ENCODE measurements at regions not wholly inside any gene's neighbourhood (a gene's known extent, or its start where the extent isn't known, plus 50 kb on each side); places are given as distances from the start of the nearest gene placed in this dataset.

DNA sequence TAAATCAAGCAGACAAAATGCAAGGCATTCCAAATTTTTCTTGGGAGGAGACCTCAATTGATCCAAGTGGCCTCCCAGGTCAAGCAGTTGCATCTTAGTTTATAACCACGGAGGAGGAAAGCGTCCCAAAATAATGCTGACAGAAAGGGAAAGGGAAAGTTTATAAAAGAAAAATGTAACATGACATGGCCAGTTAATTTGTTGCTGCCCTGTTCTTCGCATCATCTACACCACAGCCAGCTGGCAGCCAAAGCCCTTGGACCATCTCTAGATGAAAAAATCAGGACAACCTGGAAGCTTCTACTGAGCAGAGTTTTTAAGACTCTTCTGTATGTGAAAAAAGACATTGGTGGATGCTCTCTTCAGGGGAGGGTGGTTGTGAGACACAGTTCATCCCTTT lies 128.8 kb upstream of the FBXL7 start:
- TF ChIP-seq, protein P1, sequence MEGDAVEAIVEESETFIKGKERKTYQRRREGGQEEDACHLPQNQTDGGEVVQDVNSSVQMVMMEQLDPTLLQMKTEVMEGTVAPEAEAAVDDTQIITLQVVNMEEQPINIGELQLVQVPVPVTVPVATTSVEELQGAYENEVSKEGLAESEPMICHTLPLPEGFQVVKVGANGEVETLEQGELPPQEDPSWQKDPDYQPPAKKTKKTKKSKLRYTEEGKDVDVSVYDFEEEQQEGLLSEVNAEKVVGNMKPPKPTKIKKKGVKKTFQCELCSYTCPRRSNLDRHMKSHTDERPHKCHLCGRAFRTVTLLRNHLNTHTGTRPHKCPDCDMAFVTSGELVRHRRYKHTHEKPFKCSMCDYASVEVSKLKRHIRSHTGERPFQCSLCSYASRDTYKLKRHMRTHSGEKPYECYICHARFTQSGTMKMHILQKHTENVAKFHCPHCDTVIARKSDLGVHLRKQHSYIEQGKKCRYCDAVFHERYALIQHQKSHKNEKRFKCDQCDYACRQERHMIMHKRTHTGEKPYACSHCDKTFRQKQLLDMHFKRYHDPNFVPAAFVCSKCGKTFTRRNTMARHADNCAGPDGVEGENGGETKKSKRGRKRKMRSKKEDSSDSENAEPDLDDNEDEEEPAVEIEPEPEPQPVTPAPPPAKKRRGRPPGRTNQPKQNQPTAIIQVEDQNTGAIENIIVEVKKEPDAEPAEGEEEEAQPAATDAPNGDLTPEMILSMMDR (IDR thresholded peaks at IDR 0.05; ENCODE audit: poor library complexity): no peak
- TF ChIP-seq EZH2 (IDR thresholded peaks at IDR 0.05; ENCODE audit: borderline replicate concordance): no peak
